GM10248 (cell line): ENCODE measurements at regions not wholly inside any gene's neighbourhood (a gene's known extent, or its start where the extent isn't known, plus 50 kb on each side); places are given as distances from the start of the nearest gene placed in this dataset.

ENCODE experiments used
- CTCF ChIA-PET: fragments of 300-600 bp; sonication (Branson Sonifier 250); formaldehyde crosslinking; extraction: SDS; loops from one replicate; lab custom pipeline; 2021; ENCODE audit warnings: antibody characterized with exemption; lab: Yijun Ruan, JAX
- POLR2A ChIA-PET: fragments of 350-650 bp; sonication (Branson Sonifier 250); formaldehyde crosslinking; extraction: SDS; loops from one replicate; lab custom pipeline; 2020; ENCODE audit warnings: antibody characterized with exemption; lab: Yijun Ruan, JAX
- DNase-seq: peaks from one replicate; pipeline ENCODE4 v3.0.0; 2012; ENCODE audit errors: extremely low spot score
- TF ChIP-seq, protein P1 (sequence below): IDR thresholded peaks from 2 replicates; pipeline ENCODE4 v1.5.1; 2012; ENCODE audit warnings: mild to moderate bottlenecking, low read depth; ENCODE audit errors: extremely low read depth, missing control alignments, control extremely low read depth

DNA sequence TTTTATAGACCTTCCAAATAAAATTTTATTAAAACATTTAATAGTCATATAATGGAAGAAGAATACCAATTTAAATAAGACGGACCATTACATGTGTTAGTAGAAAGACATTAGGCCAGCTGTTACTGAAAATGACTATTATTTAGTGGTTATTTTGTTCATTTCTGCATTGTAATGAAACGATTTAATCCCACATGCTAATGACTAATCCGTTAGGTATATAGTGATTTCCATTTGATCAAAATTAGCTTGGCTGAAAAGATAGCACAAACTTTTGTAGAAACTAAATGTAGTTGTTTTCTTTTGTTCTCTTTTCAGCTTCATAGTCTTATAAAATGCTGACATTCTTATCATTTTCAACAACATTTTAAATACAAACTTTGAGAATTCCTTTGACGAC, 556.1 kb upstream of the TENM3 start:
- POLR2A ChIA-PET = no interaction called here
- TF ChIP-seq, protein P1, sequence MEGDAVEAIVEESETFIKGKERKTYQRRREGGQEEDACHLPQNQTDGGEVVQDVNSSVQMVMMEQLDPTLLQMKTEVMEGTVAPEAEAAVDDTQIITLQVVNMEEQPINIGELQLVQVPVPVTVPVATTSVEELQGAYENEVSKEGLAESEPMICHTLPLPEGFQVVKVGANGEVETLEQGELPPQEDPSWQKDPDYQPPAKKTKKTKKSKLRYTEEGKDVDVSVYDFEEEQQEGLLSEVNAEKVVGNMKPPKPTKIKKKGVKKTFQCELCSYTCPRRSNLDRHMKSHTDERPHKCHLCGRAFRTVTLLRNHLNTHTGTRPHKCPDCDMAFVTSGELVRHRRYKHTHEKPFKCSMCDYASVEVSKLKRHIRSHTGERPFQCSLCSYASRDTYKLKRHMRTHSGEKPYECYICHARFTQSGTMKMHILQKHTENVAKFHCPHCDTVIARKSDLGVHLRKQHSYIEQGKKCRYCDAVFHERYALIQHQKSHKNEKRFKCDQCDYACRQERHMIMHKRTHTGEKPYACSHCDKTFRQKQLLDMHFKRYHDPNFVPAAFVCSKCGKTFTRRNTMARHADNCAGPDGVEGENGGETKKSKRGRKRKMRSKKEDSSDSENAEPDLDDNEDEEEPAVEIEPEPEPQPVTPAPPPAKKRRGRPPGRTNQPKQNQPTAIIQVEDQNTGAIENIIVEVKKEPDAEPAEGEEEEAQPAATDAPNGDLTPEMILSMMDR = no peak
- CTCF ChIA-PET = interaction anchor here (0.8 kb wide), 1 partner anchor 20 kb away, joined by 3 read pairs; no protein-coding TSS in a partner anchor
- DNase-seq = no peak

DNA sequence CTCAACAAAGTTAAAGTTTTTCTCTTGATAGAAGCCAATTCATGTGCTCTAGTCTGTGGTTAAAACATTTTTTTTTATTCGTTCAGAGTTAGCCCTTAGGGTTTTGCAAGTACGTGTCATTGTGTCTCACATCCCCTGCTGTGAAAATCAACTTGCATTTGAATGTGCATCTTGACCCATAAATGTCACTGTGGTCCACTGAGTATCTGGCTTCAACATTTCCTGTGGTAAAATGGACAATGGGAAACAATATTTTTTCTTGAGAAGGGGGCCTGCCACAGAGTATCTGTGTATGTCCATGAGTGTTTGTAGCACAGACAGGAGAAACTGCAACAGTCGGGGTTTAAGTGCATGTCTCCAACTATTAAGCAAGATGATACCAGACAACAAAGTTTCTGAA, 554.8 kb upstream of the TENM3 start:
- no peak for DNase-seq
- ChIA-PET POLR2A (no interaction called here), CTCF (no interaction called here)
- TF ChIP-seq, protein P1 = no peak

DNA sequence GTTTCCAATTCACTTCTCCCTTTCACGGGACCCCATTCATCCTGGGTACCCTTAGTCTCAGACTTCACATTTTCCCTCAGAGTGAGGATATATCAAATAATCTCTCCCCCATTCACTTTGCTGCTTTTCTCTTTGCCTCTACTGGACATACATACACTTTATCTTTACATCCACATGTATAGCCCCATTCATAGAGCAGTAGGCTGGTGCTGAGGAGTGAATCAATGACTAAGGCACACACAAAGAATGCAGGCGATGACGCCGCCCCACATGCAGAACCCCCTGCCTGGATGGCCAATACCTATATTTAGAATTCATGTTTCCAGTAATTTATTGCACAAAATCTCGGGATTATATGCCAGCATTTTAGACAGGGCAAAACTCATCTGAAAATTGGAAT, 554.3 kb upstream of the TENM3 start:
- no peak for DNase-seq
- TF ChIP-seq, protein P1 = no peak
- CTCF ChIA-PET = no interaction called here
- POLR2A ChIA-PET = no interaction called here

DNA sequence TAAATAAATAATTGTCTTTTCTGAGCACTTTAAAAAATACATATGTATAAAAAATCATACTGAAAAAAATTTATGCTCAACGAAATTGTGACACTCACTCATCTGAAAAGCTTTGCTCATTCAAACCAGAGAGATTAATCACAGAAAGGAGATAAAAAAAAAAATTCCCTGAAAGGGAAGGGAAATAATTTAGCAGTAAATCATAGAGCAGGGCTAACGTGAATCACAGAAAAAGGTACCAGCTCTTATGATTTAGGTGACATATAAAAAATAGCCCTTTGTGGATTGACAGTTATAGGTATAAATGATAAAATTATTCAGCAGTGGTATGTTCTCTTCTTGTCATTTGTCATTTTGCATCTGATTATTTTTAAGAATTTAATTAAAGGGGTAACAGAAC, 552.7 kb upstream of the TENM3 start:
- CTCF ChIA-PET = interaction anchor here (1.1 kb wide), 1 partner anchor 21 kb away, joined by 3 read pairs; no protein-coding TSS in a partner anchor
- no peak for DNase-seq
- POLR2A ChIA-PET = no interaction called here
- TF ChIP-seq, protein P1 = no peak

DNA sequence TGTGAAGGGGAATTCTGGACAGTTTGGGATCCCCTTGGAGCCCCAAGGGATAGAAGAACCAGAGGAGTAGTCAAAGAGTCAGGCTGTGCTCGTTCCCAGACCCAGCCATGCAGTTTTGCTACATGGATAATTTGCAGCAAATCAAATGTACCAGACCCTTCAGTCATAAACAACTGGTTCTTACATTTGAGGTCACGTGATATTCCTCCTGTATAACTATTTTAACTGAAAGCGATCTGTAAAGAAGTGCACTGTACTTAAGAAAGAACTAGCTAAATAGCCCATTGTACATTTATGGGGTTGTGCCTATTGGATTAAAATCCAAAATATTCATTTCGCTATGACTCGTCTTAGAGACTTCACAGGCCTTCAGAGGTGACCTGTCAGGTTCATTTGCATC, 550.2 kb upstream of the TENM3 start:
- POLR2A ChIA-PET = no interaction called here
- CTCF ChIA-PET = no interaction called here
- TF ChIP-seq, protein P1 = no peak
- no peak for DNase-seq

DNA sequence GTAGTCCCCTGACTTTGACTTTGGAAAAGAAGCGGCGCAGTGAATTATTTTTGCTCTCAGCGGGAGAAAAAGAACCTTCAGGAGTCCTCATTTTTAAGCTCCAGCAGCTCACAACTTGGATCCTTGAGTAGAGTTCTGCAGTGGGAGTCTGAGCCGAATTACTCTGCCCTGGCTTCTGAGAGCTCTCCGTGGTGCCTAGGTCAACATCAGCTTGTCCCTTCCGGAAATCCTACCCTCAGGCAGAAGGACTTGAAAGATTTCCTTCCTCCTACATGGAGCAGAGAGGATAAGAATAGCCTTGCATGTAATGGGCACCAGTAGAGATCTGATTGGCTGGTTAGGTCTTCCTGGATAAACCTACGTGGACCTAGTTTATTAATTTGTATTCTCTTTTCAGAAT, 549.7 kb upstream of the TENM3 start:
- TF ChIP-seq, protein P1 = no peak
- ChIA-PET CTCF (interaction anchor here (1.5 kb wide), 1 partner anchor 15 kb away, joined by 3 read pairs; no protein-coding TSS in a partner anchor), POLR2A (no interaction called here)
- DNase-seq = no peak
